Duodenal mucosa (tissue), 2 donors: ENCODE measurements at regions not wholly inside any gene's neighbourhood (a gene's known extent, or its start where the extent isn't known, plus 50 kb on each side); places are given as distances from the start of the nearest gene placed in this dataset.

Experiments
- H3K27ac ChIP-seq: one replicate; pipeline ENCODE4 v1.7.0; 2013; ENCODE audit warnings: low read depth, low read length
- H3K27me3 ChIP-seq, 2 donors: one replicate each; pipeline ENCODE4 v1.7.0; 2013; ENCODE audit warnings: low read length in 2 of 2, control low read depth in 1 of 2; ENCODE audit not compliant: insufficient read depth in 2 of 2, control insufficient read depth in 1 of 2
- H3K36me3 ChIP-seq, 2 donors: one replicate each; pipeline ENCODE4 v1.7.0; 2013; ENCODE audit warnings: low read length in 2 of 2, control low read depth in 1 of 2; ENCODE audit not compliant: insufficient read depth in 2 of 2, control insufficient read depth in 1 of 2
- H3K4me1 ChIP-seq, 2 donors: one replicate each; pipeline ENCODE4 v1.7.0; 2013; ENCODE audit warnings: low read length in 2 of 2, control low read depth in 1 of 2; ENCODE audit not compliant: insufficient read depth in 2 of 2, control insufficient read depth in 1 of 2
- H3K4me3 ChIP-seq, 2 donors: one replicate each; pipeline ENCODE4 v1.7.0; 2013; ENCODE audit warnings: low read length in 2 of 2, low read depth in 1 of 2
- H3K9ac ChIP-seq, 2 donors: one replicate each; pipeline ENCODE4 v1.7.0; 2013; ENCODE audit warnings: low read length in 2 of 2, low read depth in 1 of 2
- H3K9me3 ChIP-seq, 2 donors: one replicate each; pipeline ENCODE4 v1.7.0; 2013; ENCODE audit warnings: low read length in 2 of 2, control low read depth in 1 of 2; ENCODE audit not compliant: control insufficient read depth in 1 of 2

GRCh38 chr2:144583741-144584453 lies 64.0 kb upstream of the ZEB2 start:
- H3K9ac ChIP-seq, result no peak overlapping the region
- H3K36me3 ChIP-seq, result no peaks in the 10 kb centered on the region
- no peaks in the 10 kb centered on the region for H3K27me3 ChIP-seq
- no peak overlapping the region for H3K27ac ChIP-seq
- H3K4me3 ChIP-seq, result no peak overlapping the region
- H3K4me1 ChIP-seq, result peaks cover 0 to 5% of the 10 kb centered on the region in 2 donors
- no peaks in the 10 kb centered on the region for H3K9me3 ChIP-seq

- H3K4me3 ChIP-seq, result no peak overlapping the region
- H3K9ac ChIP-seq, result no peak overlapping the region
- H3K36me3 ChIP-seq, result no peaks in the 10 kb centered on the region
- no peaks in the 10 kb centered on the region for H3K9me3 ChIP-seq
- no peak overlapping the region for H3K27ac ChIP-seq
- peaks cover 0 to 5% of the 10 kb centered on the region in 2 donors for H3K4me1 ChIP-seq
- no peaks in the 10 kb centered on the region for H3K27me3 ChIP-seq
Observed at GRCh38 chr2:144583381-144583729, 63.4 kb upstream of the ZEB2 start.

GRCh38 chr2:144582651-144583380 lies 62.9 kb upstream of the ZEB2 start:
- H3K9me3 ChIP-seq, result no peaks in the 10 kb centered on the region
- no peak overlapping the region for H3K27ac ChIP-seq

GRCh38 chr2:144580521-144581161 lies 60.7 kb upstream of the ZEB2 start:
- no peaks in the 10 kb centered on the region for H3K27me3 ChIP-seq
- H3K4me3 ChIP-seq, result no peak overlapping the region
- H3K9ac ChIP-seq, result no peak overlapping the region
- H3K4me1 ChIP-seq, result peaks cover 0 to 5% of the 10 kb centered on the region in 2 donors
- no peaks in the 10 kb centered on the region for H3K9me3 ChIP-seq
- no peak overlapping the region for H3K27ac ChIP-seq
- no peaks in the 10 kb centered on the region for H3K36me3 ChIP-seq

More at GRCh38 chr2:144582651-144583380, 62.9 kb upstream of the ZEB2 start:
- no peak overlapping the region for H3K4me3 ChIP-seq
- H3K9ac ChIP-seq, result no peak overlapping the region
- H3K36me3 ChIP-seq, result no peaks in the 10 kb centered on the region
- H3K4me1 ChIP-seq, result peaks cover 0 to 5% of the 10 kb centered on the region in 2 donors
- no peaks in the 10 kb centered on the region for H3K27me3 ChIP-seq

GRCh38 chr2:144579556-144579955 lies 59.6 kb upstream of the ZEB2 start:
- H3K9me3 ChIP-seq, result no peaks in the 10 kb centered on the region
- no peaks in the 10 kb centered on the region for H3K27me3 ChIP-seq
- no peak overlapping the region for H3K27ac ChIP-seq
- H3K4me3 ChIP-seq, result no peak overlapping the region
- peaks cover 0 to 5% of the 10 kb centered on the region in 2 donors for H3K4me1 ChIP-seq
- no peaks in the 10 kb centered on the region for H3K36me3 ChIP-seq
- H3K9ac ChIP-seq, result no peak overlapping the region

GRCh38 chr2:144578099-144578498 lies 58.2 kb upstream of the ZEB2 start:
- H3K27me3 ChIP-seq, result no peaks in the 10 kb centered on the region
- no peak overlapping the region for H3K9ac ChIP-seq
- peaks cover 0 to 5% of the 10 kb centered on the region in 2 donors for H3K4me1 ChIP-seq
- H3K4me3 ChIP-seq, result no peak overlapping the region
- H3K27ac ChIP-seq, result no peak overlapping the region
- H3K9me3 ChIP-seq, result no peaks in the 10 kb centered on the region
- no peaks in the 10 kb centered on the region for H3K36me3 ChIP-seq

DNA sequence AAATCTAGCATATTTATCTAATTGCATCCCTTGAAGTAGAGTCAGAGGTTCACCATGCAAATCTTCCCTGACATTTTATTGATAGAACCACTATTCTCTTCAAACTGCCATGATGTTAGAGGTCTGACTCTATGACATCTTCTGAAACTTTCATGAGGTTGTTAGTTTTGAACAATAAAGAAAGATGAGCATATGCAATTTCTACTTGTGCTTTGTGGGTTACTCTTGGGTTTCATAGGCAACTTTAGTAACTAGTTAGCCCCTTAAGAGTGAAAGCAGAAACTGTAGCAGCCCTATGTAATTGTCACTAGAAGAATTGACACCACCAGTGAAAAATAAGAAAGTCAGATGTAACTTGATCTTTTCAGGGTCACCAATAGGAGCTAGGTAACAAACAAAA lies 53.1 kb upstream of the ZEB2 start:
- no peak overlapping the region for H3K4me3 ChIP-seq
- no peaks in the 10 kb centered on the region for H3K9me3 ChIP-seq
- no peaks in the 10 kb centered on the region for H3K27me3 ChIP-seq
- no peak overlapping the region for H3K9ac ChIP-seq
- H3K27ac ChIP-seq, result no peak overlapping the region
- H3K4me1 ChIP-seq, result no peaks in the 10 kb centered on the region
- no peaks in the 10 kb centered on the region for H3K36me3 ChIP-seq

DNA sequence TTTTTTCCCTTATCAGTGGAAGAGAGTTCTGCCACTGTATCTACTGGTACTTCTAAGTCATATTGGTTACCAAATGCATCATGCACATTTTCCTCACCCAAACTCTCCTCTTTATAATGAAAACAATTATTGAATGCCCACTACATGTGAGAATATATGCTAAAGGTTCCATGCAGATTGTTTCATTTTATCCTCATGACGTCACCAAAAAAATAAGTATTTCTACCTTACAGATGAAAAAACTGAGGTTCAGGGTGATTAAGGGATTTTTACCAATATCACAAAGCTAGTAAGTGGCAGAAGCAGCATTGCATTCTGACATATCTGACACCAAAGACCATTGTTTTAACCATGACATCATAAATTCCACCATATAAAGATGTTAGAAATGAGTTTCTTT lies 51.9 kb upstream of the ZEB2 start:
- no peak overlapping the region for H3K9ac ChIP-seq
- H3K4me1 ChIP-seq, result no peaks in the 10 kb centered on the region
- H3K27ac ChIP-seq, result no peak overlapping the region
- no peaks in the 10 kb centered on the region for H3K9me3 ChIP-seq
- no peaks in the 10 kb centered on the region for H3K36me3 ChIP-seq
- no peak overlapping the region for H3K4me3 ChIP-seq
- no peaks in the 10 kb centered on the region for H3K27me3 ChIP-seq

GRCh38 chr2:144570566-144570965 lies 50.6 kb upstream of the ZEB2 start:
- Histone ChIP-seq H3K36me3 (no peaks in the 10 kb centered on the region), H3K4me1 (no peaks in the 10 kb centered on the region), H3K9ac (no peak overlapping the region), H3K9me3 (no peaks in the 10 kb centered on the region), H3K4me3 (no peak overlapping the region), H3K27ac (no peak overlapping the region), H3K27me3 (no peaks in the 10 kb centered on the region)
